ENCODE measurements at regions not wholly inside any gene's neighbourhood (a gene's known extent, or its start where the extent isn't known, plus 50 kb on each side); places are given as distances from the start of the nearest gene placed in this dataset.

DNA sequence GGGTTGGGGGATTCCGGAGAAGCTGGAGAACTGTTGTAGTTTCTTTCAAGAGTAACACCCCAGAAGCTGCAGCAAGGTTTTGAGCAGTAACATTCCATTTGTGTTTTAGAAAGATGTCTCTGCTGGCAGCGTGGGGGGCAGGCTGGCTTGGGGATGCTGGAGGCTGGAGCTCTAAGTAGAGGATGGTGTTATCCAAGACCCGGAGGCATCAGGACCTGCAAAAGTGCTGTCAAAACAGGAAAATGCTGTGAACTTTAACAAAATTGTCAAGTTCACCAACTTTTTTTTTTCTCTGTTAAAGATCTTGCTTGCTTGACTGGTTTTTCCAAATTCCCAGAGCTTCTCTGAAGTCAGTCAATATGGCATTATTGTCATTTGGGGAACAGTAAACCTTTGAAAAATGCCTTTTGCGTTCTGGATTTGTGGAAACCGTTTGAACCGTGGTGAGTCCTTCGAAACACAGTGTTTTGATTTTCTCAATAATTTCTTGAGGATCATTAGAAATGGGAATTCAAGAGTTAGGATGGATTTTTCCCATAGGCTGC, 189.6 kb upstream of the NLRP1 start:
- Histone ChIP-seq H2AFZ (no peak overlapping the region), H3K4me3 (no peak overlapping the region), H3F3A (replicated peaks; ENCODE audit: low read depth) (no peaks in the 10 kb centered on the region), H3K36me3 (ENCODE audit: insufficient read depth) (no peaks in the 10 kb centered on the region), H3K4me2 (no peak overlapping the region), H3K79me2 (replicated peaks; ENCODE audit: insufficient read depth) (no peaks in the 10 kb centered on the region), H3K27ac (ENCODE audit: low read depth) (no peak overlapping the region), H4K20me1 (replicated peaks; ENCODE audit: insufficient read depth) (no peaks in the 10 kb centered on the region), H3K9me2 (ENCODE audit: insufficient read depth) (no peaks in the 10 kb centered on the region), H3K27me3 (ENCODE audit: insufficient read depth) (no peaks in the 10 kb centered on the region), H3K4me1 (ENCODE audit: insufficient read depth) (0 out of 2 replicates have a peak, but pooled peaks cover 3% of the 10 kb centered on the region)
- Mint-ChIP-seq H3K4me1 (no peaks in the 10 kb centered on the region; the same call in 2 of the 3 replicates), H3K4me3 (no peak overlapping the region), H3K36me3 (ENCODE audit: low read depth) (no peaks in the 10 kb centered on the region), H3K27me3 (ENCODE audit: insufficient read depth, low read depth, poor library complexity) (peaks cover 7% of the 10 kb centered on the region), H3K27ac (no peak overlapping the region), H3K9me3 (no peaks in the 10 kb centered on the region)
- no peak for ATAC-seq
- DNase-seq (ENCODE audit: low spot score): no peak
- TF ChIP-seq ZNF331 (CRISPR knock-in tag; IDR thresholded peaks at IDR 0.05; ENCODE audit: low read depth) (no peak), STAT1 (IDR thresholded peaks at IDR 0.05; ENCODE audit: unreplicated experiment) (no peak), CREB1 (CRISPR knock-in tag; IDR thresholded peaks at IDR 0.05; ENCODE audit: low read depth) (no peak), JUNB (IDR thresholded peaks at IDR 0.05; ENCODE audit: unreplicated experiment) (no peak), NANOG (IDR thresholded peaks at IDR 0.05; ENCODE audit: borderline replicate concordance) (no peak), EZH2 (IDR thresholded peaks at IDR 0.05; ENCODE audit: low read depth, unreplicated experiment) (no peak), EZH2phosphoT487 (IDR thresholded peaks at IDR 0.05; ENCODE audit: unreplicated experiment) (no peak), ZNF114 (CRISPR knock-in tag; IDR thresholded peaks at IDR 0.05) (no peak)
- TF ChIP-seq, protein P1, sequence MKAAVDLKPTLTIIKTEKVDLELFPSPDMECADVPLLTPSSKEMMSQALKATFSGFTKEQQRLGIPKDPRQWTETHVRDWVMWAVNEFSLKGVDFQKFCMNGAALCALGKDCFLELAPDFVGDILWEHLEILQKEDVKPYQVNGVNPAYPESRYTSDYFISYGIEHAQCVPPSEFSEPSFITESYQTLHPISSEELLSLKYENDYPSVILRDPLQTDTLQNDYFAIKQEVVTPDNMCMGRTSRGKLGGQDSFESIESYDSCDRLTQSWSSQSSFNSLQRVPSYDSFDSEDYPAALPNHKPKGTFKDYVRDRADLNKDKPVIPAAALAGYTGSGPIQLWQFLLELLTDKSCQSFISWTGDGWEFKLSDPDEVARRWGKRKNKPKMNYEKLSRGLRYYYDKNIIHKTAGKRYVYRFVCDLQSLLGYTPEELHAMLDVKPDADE (IDR thresholded peaks at IDR 0.05): no peak
- TF ChIP-seq, protein P2, sequence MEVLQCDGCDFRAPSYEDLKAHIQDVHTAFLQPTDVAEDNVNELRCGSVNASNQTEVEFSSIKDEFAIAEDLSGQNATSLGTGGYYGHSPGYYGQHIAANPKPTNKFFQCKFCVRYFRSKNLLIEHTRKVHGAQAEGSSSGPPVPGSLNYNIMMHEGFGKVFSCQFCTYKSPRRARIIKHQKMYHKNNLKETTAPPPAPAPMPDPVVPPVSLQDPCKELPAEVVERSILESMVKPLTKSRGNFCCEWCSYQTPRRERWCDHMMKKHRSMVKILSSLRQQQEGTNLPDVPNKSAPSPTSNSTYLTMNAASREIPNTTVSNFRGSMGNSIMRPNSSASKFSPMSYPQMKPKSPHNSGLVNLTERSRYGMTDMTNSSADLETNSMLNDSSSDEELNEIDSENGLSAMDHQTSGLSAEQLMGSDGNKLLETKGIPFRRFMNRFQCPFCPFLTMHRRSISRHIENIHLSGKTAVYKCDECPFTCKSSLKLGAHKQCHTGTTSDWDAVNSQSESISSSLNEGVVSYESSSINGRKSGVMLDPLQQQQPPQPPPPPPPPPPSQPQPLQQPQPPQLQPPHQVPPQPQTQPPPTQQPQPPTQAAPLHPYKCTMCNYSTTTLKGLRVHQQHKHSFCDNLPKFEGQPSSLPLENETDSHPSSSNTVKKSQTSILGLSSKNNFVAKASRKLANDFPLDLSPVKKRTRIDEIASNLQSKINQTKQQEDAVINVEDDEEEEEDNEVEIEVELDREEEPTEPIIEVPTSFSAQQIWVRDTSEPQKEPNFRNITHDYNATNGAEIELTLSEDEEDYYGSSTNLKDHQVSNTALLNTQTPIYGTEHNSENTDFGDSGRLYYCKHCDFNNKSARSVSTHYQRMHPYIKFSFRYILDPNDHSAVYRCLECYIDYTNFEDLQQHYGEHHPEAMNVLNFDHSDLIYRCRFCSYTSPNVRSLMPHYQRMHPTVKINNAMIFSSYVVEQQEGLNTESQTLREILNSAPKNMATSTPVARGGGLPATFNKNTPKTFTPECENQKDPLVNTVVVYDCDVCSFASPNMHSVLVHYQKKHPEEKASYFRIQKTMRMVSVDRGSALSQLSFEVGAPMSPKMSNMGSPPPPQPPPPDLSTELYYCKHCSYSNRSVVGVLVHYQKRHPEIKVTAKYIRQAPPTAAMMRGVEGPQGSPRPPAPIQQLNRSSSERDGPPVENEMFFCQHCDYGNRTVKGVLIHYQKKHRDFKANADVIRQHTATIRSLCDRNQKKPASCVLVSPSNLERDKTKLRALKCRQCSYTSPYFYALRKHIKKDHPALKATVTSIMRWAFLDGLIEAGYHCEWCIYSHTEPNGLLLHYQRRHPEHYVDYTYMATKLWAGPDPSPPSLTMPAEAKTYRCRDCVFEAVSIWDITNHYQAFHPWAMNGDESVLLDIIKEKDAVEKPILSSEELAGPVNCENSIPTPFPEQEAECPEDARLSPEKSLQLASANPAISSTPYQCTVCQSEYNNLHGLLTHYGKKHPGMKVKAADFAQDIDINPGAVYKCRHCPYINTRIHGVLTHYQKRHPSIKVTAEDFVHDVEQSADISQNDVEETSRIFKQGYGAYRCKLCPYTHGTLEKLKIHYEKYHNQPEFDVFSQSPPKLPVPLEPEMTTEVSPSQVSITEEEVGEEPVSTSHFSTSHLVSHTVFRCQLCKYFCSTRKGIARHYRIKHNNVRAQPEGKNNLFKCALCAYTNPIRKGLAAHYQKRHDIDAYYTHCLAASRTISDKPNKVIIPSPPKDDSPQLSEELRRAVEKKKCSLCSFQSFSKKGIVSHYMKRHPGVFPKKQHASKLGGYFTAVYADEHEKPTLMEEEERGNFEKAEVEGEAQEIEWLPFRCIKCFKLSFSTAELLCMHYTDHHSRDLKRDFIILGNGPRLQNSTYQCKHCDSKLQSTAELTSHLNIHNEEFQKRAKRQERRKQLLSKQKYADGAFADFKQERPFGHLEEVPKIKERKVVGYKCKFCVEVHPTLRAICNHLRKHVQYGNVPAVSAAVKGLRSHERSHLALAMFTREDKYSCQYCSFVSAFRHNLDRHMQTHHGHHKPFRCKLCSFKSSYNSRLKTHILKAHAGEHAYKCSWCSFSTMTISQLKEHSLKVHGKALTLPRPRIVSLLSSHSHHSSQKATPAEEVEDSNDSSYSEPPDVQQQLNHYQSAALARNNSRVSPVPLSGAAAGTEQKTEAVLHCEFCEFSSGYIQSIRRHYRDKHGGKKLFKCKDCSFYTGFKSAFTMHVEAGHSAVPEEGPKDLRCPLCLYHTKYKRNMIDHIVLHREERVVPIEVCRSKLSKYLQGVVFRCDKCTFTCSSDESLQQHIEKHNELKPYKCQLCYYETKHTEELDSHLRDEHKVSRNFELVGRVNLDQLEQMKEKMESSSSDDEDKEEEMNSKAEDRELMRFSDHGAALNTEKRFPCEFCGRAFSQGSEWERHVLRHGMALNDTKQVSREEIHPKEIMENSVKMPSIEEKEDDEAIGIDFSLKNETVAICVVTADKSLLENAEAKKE (CRISPR knock-in tag; IDR thresholded peaks at IDR 0.05): no peak
- TF ChIP-seq, protein P3, sequence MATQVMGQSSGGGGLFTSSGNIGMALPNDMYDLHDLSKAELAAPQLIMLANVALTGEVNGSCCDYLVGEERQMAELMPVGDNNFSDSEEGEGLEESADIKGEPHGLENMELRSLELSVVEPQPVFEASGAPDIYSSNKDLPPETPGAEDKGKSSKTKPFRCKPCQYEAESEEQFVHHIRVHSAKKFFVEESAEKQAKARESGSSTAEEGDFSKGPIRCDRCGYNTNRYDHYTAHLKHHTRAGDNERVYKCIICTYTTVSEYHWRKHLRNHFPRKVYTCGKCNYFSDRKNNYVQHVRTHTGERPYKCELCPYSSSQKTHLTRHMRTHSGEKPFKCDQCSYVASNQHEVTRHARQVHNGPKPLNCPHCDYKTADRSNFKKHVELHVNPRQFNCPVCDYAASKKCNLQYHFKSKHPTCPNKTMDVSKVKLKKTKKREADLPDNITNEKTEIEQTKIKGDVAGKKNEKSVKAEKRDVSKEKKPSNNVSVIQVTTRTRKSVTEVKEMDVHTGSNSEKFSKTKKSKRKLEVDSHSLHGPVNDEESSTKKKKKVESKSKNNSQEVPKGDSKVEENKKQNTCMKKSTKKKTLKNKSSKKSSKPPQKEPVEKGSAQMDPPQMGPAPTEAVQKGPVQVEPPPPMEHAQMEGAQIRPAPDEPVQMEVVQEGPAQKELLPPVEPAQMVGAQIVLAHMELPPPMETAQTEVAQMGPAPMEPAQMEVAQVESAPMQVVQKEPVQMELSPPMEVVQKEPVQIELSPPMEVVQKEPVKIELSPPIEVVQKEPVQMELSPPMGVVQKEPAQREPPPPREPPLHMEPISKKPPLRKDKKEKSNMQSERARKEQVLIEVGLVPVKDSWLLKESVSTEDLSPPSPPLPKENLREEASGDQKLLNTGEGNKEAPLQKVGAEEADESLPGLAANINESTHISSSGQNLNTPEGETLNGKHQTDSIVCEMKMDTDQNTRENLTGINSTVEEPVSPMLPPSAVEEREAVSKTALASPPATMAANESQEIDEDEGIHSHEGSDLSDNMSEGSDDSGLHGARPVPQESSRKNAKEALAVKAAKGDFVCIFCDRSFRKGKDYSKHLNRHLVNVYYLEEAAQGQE (IDR thresholded peaks at IDR 0.05; ENCODE audit: unreplicated experiment): no peak
